CD4-positive, alpha-beta T cell treated with Interferon alpha-2 for 1 hour (primary cell): ENCODE measurements at regions not wholly inside any gene's neighbourhood (a gene's known extent, or its start where the extent isn't known, plus 50 kb on each side); places are given as distances from the start of the nearest gene placed in this dataset.

Experiments used
- DNase-seq, 2 donors: peaks; one replicate each; pipeline ENCODE4 v3.0.0-alpha.2; 2020 to 2022

DNA sequence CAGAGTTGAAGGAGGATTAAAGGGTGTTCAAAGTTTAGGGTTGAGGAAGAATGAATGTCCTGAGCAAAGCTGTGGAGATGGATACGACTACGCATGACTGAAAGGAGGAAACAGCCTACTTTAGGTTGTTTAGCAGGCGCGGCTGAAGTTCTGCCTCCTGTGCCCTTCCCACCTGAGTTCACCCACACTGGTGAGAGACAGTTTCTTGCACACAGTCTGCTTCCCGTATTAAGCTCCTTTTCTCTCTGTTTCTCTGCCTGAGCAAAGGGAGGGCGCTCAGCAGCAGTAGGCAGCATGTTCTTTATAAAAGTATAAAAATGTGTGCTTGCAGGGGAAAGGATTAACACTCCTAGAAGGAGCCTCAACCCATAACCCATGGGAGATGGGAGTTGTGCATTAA lies 224.0 kb upstream of the SMARCA2 start:
- no peak for DNase-seq

- no peak for DNase-seq
These were observed 220.4 kb upstream of the SMARCA2 start for GRCh38 chr9:1794547-1795270.

DNA sequence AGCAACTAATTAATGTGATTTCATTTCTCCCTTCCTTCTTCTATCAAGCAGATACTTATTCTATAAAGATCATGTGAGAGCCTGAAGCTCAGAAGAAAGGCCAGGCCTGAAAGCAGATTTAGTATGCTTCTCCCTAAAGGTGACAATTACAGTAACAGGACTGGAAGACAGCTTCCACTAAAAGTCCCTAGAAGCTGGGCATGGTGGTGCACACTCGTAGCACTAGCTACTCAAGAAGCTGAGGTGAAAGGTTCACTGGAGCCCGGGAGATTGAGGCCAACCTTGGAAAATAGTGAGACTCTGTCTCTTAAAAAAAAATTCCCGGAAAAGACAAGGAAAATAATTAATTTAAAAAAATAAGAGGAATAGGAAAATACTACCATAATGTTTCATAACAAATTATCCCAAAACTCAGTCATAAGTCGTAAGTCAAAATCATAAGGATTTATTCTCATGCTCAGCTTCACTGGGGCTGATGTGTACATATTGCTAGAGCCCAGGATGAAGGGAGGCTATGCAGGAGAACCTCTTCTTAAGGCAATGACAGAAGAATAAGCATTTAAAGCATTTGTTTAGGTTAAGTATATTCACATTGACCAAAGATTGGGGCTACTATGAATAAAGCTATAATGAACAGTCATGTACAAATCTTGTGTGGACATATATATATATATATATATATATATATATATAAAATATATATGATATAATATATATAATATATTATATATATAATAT lies 210.8 kb upstream of the SMARCA2 start:
- DNase-seq, result no peak

DNA sequence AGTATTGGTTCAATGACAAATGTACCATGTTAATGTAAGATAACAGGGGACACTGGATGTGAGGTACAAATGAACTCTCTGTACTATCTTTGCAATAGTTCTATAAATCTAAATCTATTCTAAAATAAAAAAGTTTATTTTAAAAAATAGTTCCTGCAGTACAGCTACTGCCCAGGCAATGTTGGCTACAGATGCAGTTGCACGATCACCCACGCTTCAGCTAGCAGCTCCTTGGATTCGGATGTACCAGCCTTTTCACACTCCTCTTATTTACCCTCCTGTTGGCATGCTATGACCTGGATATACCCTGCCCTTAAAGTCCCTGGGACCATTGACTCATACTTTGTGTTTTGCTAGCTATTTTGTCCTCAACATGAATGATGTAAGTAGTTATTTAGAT lies 185.4 kb upstream of the SMARCA2 start:
- no peak for DNase-seq

DNA sequence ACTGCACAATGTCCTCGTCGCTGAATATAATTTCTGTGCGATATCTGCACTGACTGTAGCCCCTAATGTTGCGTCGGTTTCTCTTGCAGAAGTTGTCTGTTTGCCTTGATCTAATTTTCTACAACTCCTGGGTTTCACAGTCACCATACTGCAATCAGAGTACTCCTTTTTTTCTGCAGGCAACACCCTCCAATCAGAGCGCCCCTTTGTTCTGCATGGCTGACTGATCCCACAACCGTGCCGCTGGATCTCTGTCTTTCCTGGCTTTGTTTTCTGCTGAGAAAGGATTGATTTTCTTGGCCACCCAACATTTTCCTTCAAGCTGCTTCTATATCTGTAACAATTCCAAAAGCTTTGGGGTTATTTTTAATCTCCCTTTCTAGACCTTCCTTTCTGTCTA lies 182.2 kb upstream of the SMARCA2 start:
- DNase-seq, result no peak

- DNase-seq, result peak in 1 of 2 donors; percentile 9
These were observed 177.6 kb upstream of the SMARCA2 start for GRCh38 chr9:1837453-1838084.

- no peak for DNase-seq
These were observed 175.2 kb upstream of the SMARCA2 start for GRCh38 chr9:1839909-1840308.

DNA sequence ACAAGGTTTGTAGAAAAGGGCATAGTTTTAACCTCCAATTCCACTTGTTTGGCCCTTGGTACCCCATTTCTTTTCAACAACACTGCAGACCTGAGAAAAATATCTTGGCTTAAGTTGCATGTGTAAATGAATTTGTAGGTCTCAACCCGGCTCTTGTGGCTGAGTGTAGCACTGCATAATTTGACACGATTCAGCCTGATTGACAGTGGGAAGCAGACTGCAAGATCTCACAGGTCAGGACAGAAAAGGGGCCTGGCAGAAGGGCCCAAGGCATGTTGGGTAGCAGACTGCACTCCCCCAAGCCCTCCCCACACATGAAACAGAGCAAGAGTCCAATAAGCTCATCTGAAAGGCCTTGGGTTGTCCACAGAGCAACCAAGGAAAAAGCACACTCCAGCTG lies 169.7 kb upstream of the SMARCA2 start:
- no peak for DNase-seq

DNA sequence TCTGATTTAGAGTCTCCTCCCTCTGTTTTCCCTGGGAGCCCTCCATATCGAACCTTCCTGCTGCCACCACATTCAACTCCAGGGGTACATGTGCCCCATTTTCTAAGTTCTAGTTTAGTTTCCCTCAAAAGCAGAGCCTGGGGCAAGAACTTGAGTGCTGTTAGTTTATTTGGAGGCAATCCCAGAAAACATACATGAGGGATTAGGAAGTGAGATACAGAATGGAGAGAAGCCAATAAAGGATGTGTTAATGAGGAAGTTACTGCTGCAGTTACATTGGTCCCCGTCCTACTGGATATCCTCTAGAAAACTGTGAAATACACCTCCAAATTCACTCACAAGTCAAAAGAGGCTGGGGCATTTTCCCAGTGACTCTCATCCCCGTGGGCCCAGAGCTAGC lies 159.4 kb upstream of the SMARCA2 start:
- DNase-seq, result no peak

GRCh38 chr9:1857808-1858207 lies 157.3 kb upstream of the SMARCA2 start:
- no peak for DNase-seq

DNA sequence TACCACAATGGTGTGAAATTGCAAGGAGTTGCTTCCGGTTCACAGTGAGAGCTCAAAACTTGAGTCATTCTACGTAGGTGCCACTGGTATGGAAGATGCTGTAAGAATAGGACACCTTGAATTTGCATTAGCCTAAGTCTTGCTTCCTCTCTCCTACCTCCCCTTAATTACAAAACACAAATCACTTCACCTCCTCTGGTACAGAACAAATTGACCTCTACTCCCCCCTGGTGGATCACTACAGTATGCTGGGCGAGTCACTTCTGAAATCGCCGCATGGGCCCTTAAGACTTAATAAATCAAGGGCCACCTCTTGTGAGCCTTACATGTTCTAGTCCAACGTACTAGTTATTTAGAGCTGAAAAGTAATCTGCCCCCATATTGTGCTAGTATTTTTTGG lies 145.3 kb upstream of the SMARCA2 start:
- DNase-seq, result peak in 1 of 2 donors; percentile 43

GRCh38 chr9:1870915-1871314 lies 144.2 kb upstream of the SMARCA2 start:
- DNase-seq, result no peak

DNA sequence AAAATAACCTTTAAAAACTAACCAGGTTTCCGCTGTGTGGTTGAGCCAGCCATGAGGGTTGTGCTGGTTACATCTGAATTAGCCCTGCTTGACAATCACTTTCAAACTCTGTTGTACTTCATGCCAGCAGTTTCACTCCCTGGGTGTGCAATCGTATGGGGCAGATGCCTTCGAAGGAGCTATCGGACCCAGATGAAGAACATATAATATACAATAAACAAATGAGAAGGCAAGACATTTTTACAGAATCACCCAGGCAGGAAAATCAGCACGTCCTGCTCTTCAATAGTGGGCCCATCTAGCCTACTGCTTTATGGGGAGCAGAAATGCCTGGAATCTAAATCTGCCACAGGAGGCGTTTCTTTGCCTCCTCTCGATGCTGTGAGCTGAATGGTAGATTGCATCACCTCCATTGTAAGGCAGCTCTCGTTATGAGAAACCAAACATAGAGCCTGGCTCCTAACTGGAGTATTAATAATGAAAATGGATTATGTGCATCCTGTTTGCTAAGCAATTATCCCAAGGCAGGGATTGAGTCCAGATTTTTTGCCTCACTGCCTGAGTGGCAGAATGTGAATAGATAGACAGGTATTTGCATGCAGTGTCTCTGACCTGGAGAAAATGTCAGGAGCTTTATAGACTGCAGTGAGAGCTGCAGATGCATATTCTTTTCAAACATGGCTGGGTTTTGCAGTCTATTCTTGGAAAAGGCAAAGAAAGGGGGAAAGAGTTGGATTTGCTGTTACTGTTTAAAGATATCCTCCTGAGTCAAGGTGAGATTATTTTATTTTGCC lies 143.3 kb upstream of the SMARCA2 start:
- DNase-seq, result peak in 1 of 2 donors; percentile 6

- no peak for DNase-seq
These were observed 139.8 kb upstream of the SMARCA2 start for GRCh38 chr9:1875251-1875851.

DNA sequence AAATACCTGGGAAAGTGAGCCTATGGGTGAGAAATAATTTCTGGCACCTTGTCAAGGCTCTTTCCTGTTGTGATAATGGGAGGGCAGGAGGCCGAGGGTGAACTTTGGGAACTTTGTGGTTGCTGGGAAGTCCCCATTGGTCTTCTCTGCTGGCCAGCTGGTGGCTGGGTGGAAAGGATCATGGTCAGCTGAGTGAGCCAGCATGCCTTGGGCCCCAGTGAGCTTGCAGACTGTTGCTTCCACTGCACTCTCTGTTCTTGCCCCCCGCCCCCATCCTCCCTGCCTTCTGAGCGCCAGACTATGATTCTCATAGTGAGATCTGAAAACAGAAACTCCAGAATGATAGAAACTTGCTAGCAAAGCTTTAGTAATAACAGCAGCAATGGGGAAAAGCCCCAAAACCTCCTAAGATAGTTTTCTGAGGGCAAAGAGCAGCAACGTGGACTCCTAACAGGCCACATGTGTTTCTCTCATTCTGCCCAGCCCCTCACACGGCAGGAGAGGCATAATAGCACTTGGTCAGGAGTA lies 139.2 kb upstream of the SMARCA2 start:
- DNase-seq, result no peak

GRCh38 chr9:1876891-1877496 lies 138.2 kb upstream of the SMARCA2 start:
- no peak for DNase-seq

DNA sequence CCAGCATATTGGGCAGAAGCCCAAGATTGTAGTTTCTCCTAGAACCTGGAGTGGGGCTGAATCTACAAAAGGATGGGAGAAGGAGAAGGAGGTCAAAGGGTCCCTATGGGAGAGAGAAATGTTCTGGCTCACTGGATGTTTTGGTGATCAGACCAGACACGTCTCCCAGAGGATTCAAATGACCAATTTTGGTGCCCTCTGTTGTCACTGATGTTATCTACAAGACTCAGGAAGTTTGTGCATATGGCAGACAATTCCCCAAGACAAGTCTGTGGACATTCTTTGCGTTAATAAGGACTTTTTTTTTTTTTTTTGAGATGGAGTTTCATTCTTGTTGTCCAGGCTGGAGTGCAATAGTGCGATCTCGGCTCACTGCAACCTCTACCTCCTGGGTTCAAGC lies 137.2 kb upstream of the SMARCA2 start:
- no peak for DNase-seq

GRCh38 chr9:1878811-1879210 lies 136.3 kb upstream of the SMARCA2 start:
- DNase-seq, result no peak

DNA sequence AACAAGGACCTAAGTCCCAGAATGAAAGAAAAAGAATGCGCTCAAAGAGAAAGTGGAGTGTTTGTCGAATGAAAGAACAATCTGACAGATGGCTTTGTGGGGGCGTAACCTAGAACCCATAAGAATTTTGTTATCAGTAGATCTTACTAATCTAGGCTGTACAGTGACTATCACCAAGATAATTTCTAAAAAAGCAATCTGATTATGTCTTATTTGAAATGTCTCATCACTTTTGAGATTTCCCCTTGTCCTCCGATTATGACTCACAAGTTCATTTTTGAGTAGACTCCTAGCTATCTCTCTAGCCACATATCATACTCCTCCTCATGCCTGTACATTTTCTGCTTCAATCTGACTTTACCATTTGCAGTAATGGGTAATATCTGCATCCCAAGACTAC lies 135.6 kb upstream of the SMARCA2 start:
- no peak for DNase-seq

DNA sequence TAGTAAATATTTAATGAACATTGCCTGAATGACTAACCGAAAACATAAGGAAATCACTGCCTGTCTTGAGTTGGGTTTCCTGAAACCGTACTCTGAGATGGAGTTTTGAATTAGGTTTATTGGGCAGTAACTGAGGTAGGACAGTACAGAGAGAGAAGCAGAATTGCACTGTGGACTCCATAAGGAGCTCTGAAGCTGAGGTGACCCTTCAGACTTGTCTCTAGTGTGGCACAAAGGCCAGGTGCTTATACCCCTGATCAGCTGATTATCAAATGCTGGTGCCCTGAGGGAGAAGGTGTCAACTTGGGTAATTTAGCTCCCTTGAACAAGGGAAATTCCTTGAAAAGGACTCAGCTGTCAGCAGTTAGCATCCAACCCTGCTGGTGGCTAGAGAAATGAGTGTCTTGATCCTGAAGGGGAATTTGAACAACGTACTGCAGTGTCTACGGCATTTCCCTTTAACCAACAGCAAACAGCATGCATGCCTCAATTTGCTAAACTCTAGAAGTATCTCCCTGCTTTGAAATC lies 135.0 kb upstream of the SMARCA2 start:
- DNase-seq, result no peak

- DNase-seq, result no peak
These were observed 133.3 kb upstream of the SMARCA2 start for GRCh38 chr9:1881708-1882295.
